ENCODE measurements at regions not wholly inside any gene's neighbourhood (a gene's known extent, or its start where the extent isn't known, plus 50 kb on each side); places are given as distances from the start of the nearest gene placed in this dataset.

GRCh38 chr13:58461217-58461616 is 829.7 kb downstream of the PCDH17 start:
- Histone ChIP-seq H3K4me1 (ENCODE audit: control insufficient read depth in 4 of 4, insufficient read depth in 4 of 4, low read length in 3 of 4) (no peaks in the 10 kb centered on the region), H3K36me3 (ENCODE audit: control insufficient read depth in 4 of 4, insufficient read depth in 3 of 4, low read depth in 1 of 4, low read length in 3 of 4) (no peaks in the 10 kb centered on the region), H3K9ac (ENCODE audit: low read depth in 1 of 2, low read length in 2 of 2) (no peak overlapping the region), H3K9me3 (ENCODE audit: control insufficient read depth in 4 of 4, low read length in 3 of 4) (no peaks in the 10 kb centered on the region), H3K4me3 (ENCODE audit: low read depth in 1 of 3, low read length in 3 of 3) (no peak overlapping the region), H3K27ac (ENCODE audit: low read depth in 1 of 2, low read length in 2 of 2) (no peak overlapping the region), H3K27me3 (ENCODE audit: control insufficient read depth in 4 of 4, insufficient read depth in 4 of 4, low read length in 3 of 4) (no peaks in the 10 kb centered on the region)
- no peak for DNase-seq (ENCODE audit: low spot score)
- 77% methylated on average over 2 of the region's 2 CpGs for WGBS
- no peak for TF ChIP-seq HNF4G (IDR thresholded peaks at IDR 0.05)
- TF ChIP-seq TAF1 (conservative IDR thresholded peaks at IDR 0.05): no peak
- TF ChIP-seq RAD21 (IDR thresholded peaks at IDR 0.05): no peak
- no peak for TF ChIP-seq MAX (IDR thresholded peaks at IDR 0.05)
- TF ChIP-seq SP1 (IDR thresholded peaks at IDR 0.05): no peak
- no peak for TF ChIP-seq JUND (IDR thresholded peaks at IDR 0.05)
- TF ChIP-seq NR2F2 (IDR thresholded peaks at IDR 0.05): no peak
- no peak for TF ChIP-seq ZBTB33 (IDR thresholded peaks at IDR 0.05)
- TF ChIP-seq FOXA1 (IDR thresholded peaks at IDR 0.05): no peak
- TF ChIP-seq ATF3 (IDR thresholded peaks at IDR 0.05): no peak
- TF ChIP-seq REST (IDR thresholded peaks at IDR 0.05): no peak
- no peak for TF ChIP-seq HNF4A (conservative IDR thresholded peaks at IDR 0.05)
- TF ChIP-seq, protein P1, sequence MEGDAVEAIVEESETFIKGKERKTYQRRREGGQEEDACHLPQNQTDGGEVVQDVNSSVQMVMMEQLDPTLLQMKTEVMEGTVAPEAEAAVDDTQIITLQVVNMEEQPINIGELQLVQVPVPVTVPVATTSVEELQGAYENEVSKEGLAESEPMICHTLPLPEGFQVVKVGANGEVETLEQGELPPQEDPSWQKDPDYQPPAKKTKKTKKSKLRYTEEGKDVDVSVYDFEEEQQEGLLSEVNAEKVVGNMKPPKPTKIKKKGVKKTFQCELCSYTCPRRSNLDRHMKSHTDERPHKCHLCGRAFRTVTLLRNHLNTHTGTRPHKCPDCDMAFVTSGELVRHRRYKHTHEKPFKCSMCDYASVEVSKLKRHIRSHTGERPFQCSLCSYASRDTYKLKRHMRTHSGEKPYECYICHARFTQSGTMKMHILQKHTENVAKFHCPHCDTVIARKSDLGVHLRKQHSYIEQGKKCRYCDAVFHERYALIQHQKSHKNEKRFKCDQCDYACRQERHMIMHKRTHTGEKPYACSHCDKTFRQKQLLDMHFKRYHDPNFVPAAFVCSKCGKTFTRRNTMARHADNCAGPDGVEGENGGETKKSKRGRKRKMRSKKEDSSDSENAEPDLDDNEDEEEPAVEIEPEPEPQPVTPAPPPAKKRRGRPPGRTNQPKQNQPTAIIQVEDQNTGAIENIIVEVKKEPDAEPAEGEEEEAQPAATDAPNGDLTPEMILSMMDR (IDR thresholded peaks at IDR 0.05; ENCODE audit: low read depth, low read length, missing input control): no peak
- no peak for TF ChIP-seq EGR1 (IDR thresholded peaks at IDR 0.05; ENCODE audit: low read depth in 2 of 2)
- TF ChIP-seq RXRA (IDR thresholded peaks at IDR 0.05): no peak
- no peak for TF ChIP-seq GABPA (IDR thresholded peaks at IDR 0.05 in 1 of 2, conservative IDR thresholded peaks at IDR 0.05 in 1 of 2)
- TF ChIP-seq YY1 (IDR thresholded peaks at IDR 0.05): no peak

DNA sequence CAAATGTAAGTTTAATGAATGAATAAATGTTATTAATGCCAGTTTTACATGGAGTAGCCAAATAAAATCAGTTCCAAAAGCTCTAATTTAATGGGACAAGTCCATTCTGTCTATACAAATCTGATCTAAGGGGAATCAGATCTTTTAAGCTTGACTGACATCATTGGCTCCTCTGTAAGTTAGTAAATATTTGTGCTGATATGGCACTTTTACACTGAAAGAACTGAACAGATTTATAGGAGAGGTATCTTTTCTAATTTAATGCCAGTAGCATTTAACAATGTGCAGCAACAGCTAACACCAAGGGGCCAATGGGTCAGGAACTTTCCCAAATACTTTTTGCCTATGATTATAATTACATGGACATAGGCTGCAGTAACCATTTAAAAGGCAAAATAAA is 832.3 kb downstream of the PCDH17 start:
- no peak for TF ChIP-seq HNF4G (IDR thresholded peaks at IDR 0.05)
- TF ChIP-seq FOXA1 (IDR thresholded peaks at IDR 0.05): no peak
- no peak for TF ChIP-seq FOXA2 (IDR thresholded peaks at IDR 0.05)
- TF ChIP-seq, protein P1 (IDR thresholded peaks at IDR 0.05; ENCODE audit: low read depth, low read length, missing input control): no peak
- no peak for TF ChIP-seq GABPA (IDR thresholded peaks at IDR 0.05 in 1 of 2, conservative IDR thresholded peaks at IDR 0.05 in 1 of 2)
- Histone ChIP-seq H3K4me3 (ENCODE audit: low read depth in 1 of 3, low read length in 3 of 3) (no peak overlapping the region), H3K27me3 (ENCODE audit: control insufficient read depth in 4 of 4, insufficient read depth in 4 of 4, low read length in 3 of 4) (no peaks in the 10 kb centered on the region), H3K9me3 (ENCODE audit: control insufficient read depth in 4 of 4, low read length in 3 of 4) (no peaks in the 10 kb centered on the region), H3K4me1 (ENCODE audit: control insufficient read depth in 4 of 4, insufficient read depth in 4 of 4, low read length in 3 of 4) (no peaks in the 10 kb centered on the region), H3K27ac (ENCODE audit: low read depth in 1 of 2, low read length in 2 of 2) (no peak overlapping the region), H3K9ac (ENCODE audit: low read depth in 1 of 2, low read length in 2 of 2) (no peak overlapping the region), H3K36me3 (ENCODE audit: control insufficient read depth in 4 of 4, insufficient read depth in 3 of 4, low read depth in 1 of 4, low read length in 3 of 4) (no peaks in the 10 kb centered on the region)
- no peak for DNase-seq (ENCODE audit: low spot score)
